Bronchial epithelial cell (primary cell): ENCODE measurements at regions not wholly inside any gene's neighbourhood (a gene's known extent, or its start where the extent isn't known, plus 50 kb on each side); places are given as distances from the start of the nearest gene placed in this dataset.

ENCODE experiments used
- DNase-seq: peaks from one replicate; pipeline ENCODE4 v3.0.0-alpha.2; 2010; ENCODE audit warnings: low read depth
- FAIRE-seq: peaks from 2 replicates; lab custom pipeline; 2011; peaks lifted over from hg19 to GRCh38; lab: Jason Lieb, UNC
- H3K27me3 ChIP-seq: 2 replicates; pipeline ENCODE4 v1.5.1; 2011; ENCODE audit warnings: low read length; ENCODE audit not compliant: control insufficient read depth, insufficient read depth
- H3K36me3 ChIP-seq: 2 replicates; pipeline ENCODE4 v1.5.1; 2011; ENCODE audit warnings: low read length; ENCODE audit not compliant: control insufficient read depth, insufficient read depth
- H3K4me3 ChIP-seq: 2 replicates; pipeline ENCODE4 v1.5.1; 2011; ENCODE audit warnings: mild to moderate bottlenecking, low read depth, low read length, control low read depth
- TF ChIP-seq, protein P1 (sequence below): IDR thresholded peaks from 2 replicates; pipeline ENCODE4 v1.5.1; 2011; ENCODE audit warnings: mild to moderate bottlenecking, moderate library complexity, low read length, control low read depth, inconsistent platforms; ENCODE audit not compliant: insufficient read depth, severe bottlenecking

DNA sequence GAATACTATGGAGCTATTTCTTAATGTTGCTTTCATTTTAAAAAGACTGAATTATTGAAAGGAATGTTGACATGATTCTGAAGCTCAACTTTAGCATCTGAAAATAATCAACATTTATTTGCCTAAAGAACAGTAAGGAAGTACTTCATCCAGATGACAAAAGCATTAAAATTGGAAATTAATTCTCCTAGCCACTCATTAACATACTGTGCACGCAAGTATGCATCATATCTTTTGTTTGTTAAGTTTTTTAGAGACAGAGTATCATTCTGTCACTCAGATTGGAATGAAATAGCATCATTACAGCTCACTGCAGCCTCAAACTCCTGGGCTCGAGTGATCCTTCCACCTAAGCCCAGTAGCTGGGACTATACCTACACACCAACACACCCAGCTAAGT lies 632.1 kb upstream of the ALCAM start:
- FAIRE-seq (no peak), DNase-seq (no peak)
- TF ChIP-seq, protein P1, sequence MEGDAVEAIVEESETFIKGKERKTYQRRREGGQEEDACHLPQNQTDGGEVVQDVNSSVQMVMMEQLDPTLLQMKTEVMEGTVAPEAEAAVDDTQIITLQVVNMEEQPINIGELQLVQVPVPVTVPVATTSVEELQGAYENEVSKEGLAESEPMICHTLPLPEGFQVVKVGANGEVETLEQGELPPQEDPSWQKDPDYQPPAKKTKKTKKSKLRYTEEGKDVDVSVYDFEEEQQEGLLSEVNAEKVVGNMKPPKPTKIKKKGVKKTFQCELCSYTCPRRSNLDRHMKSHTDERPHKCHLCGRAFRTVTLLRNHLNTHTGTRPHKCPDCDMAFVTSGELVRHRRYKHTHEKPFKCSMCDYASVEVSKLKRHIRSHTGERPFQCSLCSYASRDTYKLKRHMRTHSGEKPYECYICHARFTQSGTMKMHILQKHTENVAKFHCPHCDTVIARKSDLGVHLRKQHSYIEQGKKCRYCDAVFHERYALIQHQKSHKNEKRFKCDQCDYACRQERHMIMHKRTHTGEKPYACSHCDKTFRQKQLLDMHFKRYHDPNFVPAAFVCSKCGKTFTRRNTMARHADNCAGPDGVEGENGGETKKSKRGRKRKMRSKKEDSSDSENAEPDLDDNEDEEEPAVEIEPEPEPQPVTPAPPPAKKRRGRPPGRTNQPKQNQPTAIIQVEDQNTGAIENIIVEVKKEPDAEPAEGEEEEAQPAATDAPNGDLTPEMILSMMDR: no peak
- Histone ChIP-seq H3K27me3 (no peaks in the 10 kb centered on the region), H3K36me3 (no peaks in the 10 kb centered on the region), H3K4me3 (no peak overlapping the region)

DNA sequence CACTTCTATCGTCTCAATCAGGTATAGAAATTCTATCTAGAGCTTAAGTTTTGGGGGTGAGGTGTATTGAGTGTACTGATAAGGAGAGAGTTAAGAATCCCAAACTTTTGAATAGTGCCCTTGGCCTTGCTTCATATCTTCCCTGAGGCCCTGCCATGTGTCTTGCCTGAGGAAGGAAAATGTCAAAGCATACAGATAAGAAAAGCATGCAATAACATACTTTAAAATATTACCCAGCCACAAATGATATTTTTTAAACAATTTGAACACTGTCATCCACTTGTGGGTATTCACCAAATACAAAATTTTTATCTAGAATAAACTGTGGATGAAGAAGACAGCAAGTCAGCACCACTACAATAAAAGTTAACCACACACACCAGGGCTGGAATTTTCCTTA lies 631.0 kb upstream of the ALCAM start:
- Histone ChIP-seq H3K36me3 (no peaks in the 10 kb centered on the region), H3K27me3 (no peaks in the 10 kb centered on the region), H3K4me3 (no peak overlapping the region)
- no peak for FAIRE-seq
- TF ChIP-seq, protein P1: no peak
- DNase-seq: no peak

DNA sequence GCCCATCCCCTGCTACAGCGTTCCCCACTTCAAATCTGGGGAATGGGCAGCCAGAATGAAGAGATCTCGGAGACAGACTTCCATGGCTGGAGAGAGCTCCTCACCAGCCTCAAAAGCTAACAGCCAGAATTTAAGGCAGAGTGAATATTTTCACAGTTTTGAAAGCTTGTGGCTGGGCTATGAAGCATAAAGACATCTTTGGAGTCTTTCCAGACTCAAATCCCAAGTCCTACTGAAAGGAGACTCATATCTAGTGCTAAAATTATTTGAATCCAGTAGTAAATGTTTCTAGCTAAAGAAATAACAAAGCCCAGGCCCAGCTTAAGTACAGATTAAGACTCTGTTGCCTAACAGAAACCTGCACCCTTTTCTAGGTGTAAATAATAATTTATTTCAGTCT lies 628.4 kb upstream of the ALCAM start:
- TF ChIP-seq, protein P1: no peak
- no peak for FAIRE-seq
- Histone ChIP-seq H3K4me3 (no peak overlapping the region), H3K36me3 (no peaks in the 10 kb centered on the region), H3K27me3 (no peaks in the 10 kb centered on the region)
- no peak for DNase-seq

DNA sequence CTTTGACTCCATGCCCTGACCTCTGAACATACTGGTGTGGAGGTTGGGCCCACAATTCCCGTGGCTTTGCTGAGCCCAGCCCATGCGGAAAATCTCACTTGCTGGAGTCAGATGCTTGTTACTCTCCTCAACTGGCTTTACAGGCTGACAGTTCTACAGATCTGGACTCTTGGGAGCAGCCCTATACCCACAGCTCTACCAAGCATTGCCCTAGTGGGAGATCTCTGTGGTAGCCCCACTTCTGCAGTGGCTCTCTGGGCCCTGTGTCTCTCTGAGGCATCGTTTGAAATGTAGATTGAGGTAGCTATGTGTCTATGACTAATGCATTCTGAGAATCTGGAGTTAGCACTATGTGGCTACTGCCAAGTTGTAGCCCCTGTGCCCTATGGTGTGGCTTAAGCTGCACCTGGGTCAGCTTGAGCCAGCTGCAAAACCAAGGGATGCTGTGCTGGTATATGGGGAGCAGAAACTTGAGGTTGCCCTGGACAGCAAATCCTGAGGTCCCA lies 625.8 kb upstream of the ALCAM start:
- DNase-seq: no peak
- no peak for FAIRE-seq
- Histone ChIP-seq H3K36me3 (no peaks in the 10 kb centered on the region), H3K27me3 (no peaks in the 10 kb centered on the region), H3K4me3 (no peak overlapping the region)
- TF ChIP-seq, protein P1: no peak

DNA sequence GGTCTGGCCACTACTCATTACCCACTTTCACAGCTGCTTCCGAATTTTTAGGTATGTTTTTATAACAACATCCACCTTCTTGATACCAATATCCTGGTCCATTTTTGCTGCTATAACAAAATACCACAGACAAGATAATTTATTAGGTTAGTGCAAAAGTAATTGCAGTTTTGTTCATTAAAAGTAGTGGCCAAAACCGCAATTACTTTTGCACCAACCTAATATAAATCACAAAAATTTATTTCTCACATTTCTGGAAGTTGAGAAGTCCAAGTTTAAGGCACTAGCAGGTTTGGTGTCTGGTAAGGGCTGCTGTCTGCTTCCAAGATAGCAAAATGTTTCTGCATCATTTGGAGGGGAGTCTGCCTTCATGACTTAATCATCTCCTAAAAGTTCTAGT lies 624.7 kb upstream of the ALCAM start:
- no peak for FAIRE-seq
- no peak overlapping the region for H3K4me3 ChIP-seq

More for the DNA sequence above, 624.7 kb upstream of the ALCAM start:
- Histone ChIP-seq H3K27me3 (no peaks in the 10 kb centered on the region), H3K36me3 (no peaks in the 10 kb centered on the region)
- no peak for DNase-seq
- TF ChIP-seq, protein P1: no peak
